ENCODE measurements at regions not wholly inside any gene's neighbourhood (a gene's known extent, or its start where the extent isn't known, plus 50 kb on each side); places are given as distances from the start of the nearest gene placed in this dataset.
"Not testable (repeated sequence)": the region's sequence is repeated elsewhere in the genome, so short reads cannot be mapped to it uniquely, and the experiment has no call there.

DNA sequence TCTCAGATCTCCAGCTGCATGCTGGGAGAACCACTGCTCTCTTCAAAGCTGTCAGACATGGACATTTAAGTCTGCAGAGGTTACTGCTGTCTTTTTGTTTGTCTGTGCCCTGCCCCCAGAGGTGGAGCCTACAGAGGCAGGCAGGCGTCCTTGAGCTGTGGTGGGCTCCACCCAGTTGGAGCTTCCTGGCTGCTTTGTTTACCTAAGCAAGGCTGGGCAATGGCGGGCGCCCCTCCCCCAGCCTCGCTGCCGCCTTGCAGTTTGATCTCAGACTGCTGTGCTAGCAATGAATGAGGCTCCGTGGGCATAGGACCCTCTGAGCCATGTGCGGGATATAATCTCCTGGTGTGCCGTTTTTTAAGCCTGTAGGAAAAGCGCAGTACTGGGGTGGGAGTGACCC, 156.3 kb downstream of the LRATD1 start:
- TF ChIP-seq, protein P1, sequence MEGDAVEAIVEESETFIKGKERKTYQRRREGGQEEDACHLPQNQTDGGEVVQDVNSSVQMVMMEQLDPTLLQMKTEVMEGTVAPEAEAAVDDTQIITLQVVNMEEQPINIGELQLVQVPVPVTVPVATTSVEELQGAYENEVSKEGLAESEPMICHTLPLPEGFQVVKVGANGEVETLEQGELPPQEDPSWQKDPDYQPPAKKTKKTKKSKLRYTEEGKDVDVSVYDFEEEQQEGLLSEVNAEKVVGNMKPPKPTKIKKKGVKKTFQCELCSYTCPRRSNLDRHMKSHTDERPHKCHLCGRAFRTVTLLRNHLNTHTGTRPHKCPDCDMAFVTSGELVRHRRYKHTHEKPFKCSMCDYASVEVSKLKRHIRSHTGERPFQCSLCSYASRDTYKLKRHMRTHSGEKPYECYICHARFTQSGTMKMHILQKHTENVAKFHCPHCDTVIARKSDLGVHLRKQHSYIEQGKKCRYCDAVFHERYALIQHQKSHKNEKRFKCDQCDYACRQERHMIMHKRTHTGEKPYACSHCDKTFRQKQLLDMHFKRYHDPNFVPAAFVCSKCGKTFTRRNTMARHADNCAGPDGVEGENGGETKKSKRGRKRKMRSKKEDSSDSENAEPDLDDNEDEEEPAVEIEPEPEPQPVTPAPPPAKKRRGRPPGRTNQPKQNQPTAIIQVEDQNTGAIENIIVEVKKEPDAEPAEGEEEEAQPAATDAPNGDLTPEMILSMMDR (IDR thresholded peaks at IDR 0.05; ENCODE audit: low read depth, low read length, poor library complexity, severe bottlenecking) = not testable (repeated sequence)
- not testable (repeated sequence) for TF ChIP-seq EZH2phosphoT487 (IDR thresholded peaks at IDR 0.05; ENCODE audit: borderline replicate concordance, low read length)

Measured in DOHH2 (cell line).